Glomerular endothelial cell (primary cell): ENCODE measurements at regions not wholly inside any gene's neighbourhood (a gene's known extent, or its start where the extent isn't known, plus 50 kb on each side); places are given as distances from the start of the nearest gene placed in this dataset.

Experiments used
- DNase-seq: peaks from one replicate; pipeline ENCODE4 v3.0.0-alpha.2; 2011; ENCODE audit warnings: low read depth, low spot score; ENCODE audit errors: extremely low read depth

DNA sequence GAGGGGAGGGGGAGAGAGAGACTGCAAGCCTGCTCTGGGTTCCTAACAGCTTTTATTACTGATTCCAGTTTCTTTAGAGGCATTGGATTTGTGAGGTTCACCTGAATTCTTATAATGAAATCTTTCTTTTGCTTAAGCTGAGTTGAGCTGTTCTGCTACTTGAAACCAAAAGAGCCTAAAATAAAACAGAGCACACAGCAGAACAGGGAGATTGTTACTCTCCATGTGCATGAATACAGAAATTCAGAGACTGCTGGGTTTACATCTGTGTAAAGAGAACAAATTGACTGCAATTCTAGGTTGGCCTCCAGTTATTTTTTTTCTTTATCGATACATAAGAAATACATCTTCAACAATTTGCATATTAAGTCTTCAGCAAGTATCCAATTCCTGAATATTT lies 168.8 kb upstream of the NRIP1 start:
- DNase-seq, result no peak

DNA sequence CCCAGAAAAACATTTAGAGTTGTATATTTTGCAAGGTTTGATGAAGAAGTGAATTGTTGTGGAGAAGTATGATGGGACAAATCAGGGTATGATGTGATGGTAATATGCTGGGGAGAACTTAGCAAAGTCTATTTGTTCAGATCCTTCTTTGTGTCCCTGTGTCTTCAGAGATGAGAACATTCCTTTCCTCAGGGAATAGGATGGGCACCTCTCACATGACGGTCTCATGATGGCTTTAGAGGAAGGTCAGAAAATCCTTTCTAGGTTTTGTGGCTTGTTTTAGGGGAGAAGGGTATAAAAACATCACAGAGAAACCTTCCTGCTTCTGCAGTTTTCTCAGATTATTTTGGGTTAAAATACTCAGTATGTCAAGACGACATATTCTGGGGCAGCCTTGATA lies 171.3 kb upstream of the NRIP1 start:
- DNase-seq, result no peak

DNA sequence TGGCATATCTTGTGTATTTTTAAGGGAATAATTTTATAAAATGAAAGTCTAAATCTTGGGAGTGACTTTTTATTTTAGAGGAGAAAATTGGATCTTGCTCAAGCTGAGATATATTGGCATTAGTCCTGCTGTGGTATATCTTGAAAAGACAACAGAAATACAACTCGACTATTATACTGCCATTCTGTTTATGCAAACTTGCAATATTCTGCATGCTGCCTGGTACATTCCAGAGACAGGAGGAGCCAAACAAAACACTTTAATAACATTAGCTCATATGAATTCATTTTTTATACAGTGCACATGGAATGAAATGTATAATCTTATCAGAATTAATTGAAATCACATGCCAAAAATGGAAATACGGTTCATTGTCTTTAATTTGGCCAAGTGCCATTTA lies 176.0 kb upstream of the NRIP1 start:
- DNase-seq, result no peak

DNA sequence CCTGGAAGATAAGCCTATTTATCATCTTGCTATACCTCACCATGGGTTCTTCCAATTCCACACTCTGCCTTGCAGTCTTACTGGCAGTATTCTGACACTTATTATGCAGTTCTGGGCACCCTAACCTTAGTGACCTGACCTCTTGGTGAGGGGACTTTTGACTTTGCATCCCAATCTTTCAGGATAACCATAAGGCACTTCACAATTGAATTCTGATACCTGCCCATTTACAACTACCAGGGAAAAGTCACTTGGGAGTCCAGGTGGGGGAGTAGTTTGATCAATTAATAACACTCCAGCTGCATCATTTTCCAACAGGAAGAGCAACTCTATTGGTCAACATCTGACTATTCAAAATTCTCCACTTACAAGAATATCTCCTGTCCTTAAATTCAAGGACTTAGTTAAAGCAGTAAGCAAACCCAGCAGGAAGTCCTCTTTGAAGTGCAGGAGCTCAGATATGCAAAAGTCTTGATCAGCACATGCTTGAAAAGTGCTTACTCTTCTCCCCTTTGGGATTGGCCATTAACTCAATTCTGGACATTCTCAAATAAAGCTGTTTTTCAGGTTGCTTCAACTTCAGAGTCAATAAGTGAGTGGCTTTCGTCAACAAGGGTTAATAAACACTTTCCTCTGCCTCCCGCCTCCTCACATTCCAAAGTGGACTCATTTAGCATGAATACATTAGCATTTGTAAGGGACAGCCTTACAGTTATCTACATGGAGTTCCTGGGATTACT lies 177.4 kb upstream of the NRIP1 start:
- DNase-seq, result no peak

DNA sequence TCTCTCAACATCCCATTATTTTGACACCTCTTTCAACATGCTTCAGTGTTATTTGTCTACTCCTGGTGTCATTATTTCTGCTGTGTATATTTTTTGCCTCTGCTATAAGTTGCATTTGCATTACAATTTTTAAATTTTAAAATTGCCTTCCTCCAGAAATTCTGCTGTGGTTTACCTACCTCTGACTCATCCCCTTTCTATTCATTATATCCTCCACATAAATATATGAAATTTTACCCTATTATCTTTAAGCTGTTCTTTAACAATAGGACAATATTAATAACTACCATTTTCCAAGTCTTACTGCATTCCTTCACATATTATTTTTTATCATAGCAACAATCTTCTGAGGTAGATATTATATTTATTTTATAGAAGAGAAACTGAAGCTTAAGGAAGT lies 178.1 kb upstream of the NRIP1 start:
- no peak for DNase-seq

DNA sequence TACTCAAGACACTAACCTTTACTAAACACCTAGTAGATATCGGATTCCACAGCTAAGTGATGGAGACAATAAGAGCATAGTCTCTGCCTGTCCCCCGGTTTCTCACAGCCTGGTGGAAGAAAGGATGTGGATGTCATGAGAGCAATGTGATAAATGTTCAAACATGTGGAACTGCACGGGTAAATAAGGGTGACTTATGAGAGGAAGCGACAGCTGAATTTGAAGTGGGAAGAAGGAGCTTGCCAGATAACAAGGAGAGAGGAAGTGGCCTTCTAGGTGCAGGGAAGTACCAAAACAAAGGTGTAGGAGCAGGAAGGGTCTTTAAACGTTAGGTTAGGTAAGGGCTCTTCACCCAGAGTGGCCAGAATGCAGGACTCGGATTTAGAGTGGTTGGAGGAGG lies 178.6 kb upstream of the NRIP1 start:
- DNase-seq, result no peak

DNA sequence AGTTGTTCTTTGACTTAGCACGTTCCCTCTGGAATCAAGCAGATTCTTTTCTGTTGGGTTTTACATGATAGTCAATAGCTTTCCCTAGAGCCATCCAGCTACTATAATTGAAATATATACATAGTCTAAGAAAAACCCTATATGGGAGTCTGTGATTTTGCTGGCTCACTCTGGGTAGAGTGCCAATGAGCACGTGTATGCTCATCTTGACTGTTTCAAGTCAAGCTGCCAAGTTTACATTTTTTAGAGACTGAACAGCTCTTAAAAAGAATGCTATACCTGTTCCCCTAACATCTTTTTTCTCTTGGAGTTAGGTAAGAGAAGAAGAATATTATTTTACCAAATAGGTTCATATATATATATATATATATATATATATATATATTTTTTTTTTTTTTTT lies 182.8 kb upstream of the NRIP1 start:
- no peak for DNase-seq

DNA sequence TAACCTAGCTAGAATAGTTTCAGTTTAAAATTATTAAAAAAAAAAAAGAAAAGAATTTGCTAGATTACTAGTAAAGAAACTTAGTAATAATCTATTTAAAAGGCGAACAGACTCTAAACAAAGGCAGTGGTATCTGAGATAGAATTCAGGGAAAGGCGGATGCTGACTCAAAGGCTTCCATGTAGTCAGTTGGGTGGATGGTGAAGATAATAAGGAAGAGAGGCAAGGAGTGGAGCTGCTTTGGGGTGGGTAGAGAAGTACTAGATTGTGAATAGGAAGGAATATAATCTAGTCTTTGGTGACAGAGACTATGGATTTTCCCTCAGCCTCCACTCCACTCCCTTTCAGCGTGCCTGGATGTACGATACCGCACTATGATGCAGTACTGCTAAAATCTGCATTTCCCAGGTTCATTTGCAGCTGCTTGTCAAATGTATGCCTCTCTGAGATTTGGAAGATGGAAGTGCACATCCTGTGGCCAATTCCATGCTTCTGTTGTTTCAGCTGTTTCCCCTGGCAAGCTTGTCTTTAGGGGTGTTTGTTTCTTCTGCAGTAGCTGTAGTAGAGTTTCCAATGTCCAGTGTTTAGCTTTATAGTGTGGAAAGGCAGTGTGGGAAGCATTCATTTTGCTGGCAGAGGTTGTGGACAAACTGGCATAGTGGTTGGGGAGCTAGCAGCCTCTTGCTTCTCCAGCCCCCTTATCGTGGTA lies 184.6 kb upstream of the NRIP1 start:
- peak; percentile 4 for DNase-seq

DNA sequence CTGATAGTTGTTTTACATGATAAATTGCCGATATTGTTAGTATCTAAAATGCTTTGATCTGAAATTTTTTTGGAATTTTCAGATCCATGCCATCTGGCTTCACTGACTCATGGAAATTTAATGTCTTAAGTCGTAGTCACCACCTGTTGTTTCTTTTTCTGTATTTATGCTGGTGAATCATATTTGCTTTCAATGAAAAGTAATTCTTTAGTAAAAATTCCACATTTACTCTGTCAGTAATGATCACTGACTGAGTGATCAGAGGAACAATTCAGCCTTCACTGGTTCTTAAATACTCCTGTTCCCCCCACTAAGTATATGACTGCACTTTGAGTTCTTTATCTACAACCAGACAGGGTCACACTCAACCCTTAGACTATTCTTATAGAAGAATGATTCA lies 185.6 kb upstream of the NRIP1 start:
- DNase-seq, result no peak

DNA sequence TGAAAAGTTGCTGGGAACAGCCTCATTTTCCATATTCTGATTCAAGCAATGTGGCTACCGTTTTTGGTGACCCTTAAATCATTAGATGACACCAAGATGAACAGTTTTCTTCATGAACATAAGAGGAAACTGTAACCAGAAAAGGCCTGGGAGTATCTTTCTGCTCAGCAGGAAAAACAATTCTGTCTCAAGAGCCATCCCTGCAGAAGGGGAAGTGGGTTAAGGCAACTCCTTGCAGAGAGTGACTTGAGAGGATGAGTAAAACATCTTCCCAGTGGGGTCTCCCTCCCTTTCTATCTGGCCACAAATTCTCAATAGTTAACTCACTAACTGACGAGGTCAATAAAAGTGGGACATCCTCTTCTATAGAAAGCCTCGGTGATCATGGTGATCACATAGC lies 187.6 kb upstream of the NRIP1 start:
- no peak for DNase-seq

DNA sequence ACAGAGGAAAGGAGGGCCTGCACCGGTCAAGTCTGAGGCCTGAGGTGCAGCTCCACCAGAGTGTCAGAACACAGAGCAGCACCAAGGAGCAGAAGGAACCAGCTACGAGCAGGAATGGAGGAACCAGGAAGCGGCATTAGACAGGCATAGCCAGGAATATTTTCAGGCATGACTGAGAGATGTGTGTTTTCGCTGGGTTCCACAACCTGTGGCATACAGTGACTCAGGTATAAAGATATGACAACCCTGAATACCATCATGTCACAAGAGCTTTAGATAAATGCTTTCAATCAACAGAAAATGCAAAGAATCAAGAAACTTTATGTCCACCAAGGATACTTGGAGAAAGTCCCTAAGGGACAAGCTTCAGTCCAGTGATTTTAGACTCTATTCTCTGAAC lies 189.3 kb upstream of the NRIP1 start:
- no peak for DNase-seq

DNA sequence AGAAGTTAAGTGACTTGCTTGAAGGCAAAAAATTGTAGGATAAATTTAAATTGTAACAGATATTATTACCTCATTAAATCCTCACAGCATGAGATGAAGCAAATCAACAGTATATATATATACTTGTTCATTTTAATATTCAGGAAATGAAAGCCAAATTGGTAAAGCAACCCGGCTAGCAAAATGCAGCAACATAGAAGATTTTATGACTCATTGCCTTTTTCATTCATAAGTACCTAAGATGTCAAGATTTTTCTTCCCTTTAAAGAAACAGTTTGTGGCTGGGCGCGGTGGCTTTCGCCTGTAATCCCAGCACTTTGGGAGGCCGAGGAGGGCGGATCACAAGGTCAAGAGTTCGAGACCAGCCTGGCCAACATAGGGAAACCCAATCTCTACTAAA lies 190.5 kb upstream of the NRIP1 start:
- no peak for DNase-seq

DNA sequence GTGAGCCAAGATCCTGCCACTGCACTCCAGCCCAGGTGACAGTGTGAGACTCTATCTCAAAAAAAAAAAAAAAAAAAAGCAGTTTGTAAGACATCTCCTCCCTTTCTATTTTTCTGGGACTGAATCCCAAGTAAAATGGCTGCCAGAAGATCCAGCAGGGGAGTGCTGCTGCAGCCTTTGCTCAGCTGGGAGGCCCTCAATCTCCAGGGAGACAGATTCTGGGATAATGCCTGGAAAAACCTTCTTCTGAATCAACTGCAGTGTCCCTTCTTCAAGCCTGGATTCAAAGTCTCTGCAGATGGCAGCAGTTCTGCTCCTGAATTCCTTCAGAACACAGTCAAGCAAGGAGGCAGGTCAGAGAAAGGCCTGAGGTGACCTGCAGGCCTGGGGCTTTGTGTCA lies 191.0 kb upstream of the NRIP1 start:
- DNase-seq, result no peak

DNA sequence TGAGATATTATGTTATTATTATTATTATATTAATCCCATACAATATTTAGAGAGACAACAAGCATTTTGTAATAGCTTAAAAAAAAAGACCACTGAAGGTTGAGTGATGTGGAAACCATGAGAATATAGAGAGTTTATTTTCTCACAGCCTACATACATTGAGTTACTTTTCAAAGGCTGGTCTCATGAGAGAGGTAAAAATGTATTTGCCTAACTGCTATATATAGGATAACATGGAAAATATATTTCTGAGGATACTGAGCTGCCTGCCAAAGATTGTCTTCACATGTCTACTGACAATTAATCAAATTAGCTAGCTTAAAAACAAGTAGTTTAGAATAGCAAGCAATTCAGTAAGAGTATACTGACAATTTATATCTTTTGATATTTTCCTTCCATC lies 192.2 kb upstream of the NRIP1 start:
- DNase-seq, result no peak

DNA sequence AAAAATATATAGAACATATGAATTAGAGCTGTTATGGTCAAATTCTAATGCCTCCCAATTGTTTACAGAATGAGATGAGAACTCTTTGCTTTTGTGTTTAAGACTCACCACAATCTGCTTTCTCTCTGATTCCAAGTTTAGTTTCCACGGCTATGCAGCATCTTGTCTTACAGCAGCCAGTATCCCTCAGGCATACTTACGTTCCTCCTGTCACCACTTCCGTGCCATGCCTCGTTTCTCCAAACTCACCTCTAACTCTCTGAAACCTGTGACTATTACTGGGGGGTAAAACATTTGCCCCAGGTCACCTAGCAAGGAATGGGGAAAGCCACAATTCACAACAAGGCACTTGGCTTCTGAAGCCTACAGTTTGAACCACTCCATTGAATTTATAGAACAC lies 192.8 kb upstream of the NRIP1 start:
- DNase-seq, result no peak

DNA sequence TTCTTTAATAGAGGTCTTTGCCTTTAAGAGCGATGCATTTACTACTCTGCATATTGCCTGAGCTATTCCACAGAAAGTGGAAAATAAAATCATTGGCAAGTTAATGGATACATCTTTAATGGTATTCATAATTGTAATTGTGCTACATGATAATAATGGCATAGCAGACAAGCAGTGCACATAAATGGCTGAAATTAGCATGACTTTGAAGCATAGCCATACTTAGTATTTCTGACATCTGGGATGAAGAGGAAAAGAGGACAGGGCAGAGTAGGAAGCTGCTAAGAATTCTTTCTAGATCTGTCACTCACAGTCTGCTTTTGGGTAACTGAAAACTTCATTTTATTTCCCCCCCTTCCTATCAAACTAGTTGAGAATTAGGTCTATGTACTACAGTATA lies 195.0 kb upstream of the NRIP1 start:
- no peak for DNase-seq

DNA sequence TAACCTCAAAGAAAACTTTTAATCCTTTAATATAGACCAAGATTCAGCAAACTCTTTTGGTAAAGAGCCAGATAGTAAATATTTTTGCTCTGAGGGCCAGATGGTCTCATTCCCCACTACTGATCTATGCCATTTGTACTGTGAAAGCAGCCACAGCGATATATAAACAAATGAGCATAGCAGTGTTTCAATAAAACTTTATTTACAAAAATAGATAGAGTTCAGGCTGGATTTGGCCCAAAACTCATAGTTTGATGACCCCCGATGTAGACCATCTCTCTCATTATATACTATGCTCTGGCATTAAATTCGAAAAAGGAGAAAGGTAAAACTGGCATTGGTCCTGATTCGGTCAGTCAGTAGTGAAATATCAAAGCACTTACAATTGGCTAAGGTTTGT lies 195.8 kb upstream of the NRIP1 start:
- no peak for DNase-seq

DNA sequence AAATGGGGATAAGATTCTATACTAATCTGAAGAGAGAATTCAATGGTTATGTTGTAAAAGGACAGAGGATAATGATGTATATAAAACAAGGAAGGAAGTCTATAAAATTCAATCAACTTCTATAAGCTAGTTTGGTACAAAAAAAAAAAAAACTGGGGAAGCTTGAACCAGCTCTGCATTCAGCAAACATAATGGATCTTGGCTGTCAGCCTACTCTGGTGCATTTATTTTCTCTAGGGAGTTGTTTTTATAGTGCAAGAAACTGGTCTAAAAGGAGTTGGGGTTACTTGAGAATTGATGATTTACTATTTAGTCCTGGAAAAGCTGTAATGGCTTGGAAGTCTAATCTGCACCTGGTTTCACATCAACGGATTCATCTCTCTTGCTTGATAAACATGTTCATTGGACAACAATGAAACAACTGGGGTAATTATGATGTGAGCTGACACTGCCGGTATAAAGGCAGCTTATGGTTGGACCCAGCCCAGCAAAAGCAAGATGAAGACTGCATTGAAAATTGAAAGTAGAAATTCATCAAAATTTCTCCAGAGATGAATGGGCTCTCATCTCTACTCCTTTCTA lies 199.4 kb upstream of the NRIP1 start:
- no peak for DNase-seq

DNA sequence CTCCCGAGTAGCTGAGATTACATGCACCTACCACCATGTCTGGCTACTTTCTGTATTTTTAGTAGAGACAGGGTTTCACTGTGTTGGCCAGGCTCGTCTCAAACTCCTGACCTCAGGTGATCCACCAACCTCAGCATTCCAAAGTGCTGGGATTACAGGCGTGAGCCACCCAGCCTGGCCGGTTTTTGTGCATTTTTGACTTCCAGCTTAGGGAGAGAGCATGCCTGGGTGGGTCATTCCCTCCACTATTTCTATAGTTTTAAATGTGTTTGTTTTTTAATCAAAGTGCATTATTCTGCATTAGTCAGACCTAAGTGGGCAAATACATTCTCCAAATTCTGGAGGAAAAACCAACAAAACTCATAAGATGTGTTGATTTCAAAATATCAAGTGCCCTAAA lies 207.4 kb upstream of the NRIP1 start:
- no peak for DNase-seq

DNA sequence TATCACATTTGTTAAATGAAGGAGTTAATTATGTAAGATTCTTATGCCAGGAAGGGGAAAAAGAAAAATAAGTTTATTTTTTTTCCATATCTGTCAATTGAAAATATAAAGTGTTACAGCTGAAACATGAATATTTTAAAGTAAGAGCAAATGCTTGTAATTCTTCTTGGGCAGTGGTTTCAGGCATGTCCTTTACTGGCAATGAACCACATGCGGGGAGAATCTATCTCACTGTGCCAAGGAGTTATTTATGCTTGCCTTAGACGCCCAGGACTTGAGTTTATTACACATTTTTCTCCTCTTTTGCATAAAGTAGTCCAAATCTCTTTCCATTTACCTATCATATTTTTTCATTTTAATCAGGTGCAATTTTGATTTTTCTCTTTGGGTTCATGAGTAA lies 207.8 kb upstream of the NRIP1 start:
- DNase-seq, result no peak

DNA sequence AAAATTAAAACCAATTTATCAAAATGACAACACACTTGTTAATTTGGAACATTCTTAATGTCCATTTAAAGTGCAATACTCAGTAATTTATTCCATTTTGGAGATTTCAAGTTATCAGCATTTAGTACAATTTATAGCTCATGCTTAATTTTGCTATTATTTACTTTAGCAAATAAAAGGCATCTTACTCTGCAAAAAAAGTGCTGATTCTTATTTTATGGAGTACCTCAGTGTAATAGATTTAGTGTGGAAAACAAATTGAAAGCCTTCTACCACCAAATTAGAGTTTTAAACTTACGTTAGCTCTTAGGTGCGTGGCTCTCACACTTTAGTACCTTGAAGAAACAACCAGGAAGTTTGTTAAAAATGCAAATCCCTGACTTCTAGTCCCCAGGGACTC lies 208.4 kb upstream of the NRIP1 start:
- DNase-seq, result no peak

DNA sequence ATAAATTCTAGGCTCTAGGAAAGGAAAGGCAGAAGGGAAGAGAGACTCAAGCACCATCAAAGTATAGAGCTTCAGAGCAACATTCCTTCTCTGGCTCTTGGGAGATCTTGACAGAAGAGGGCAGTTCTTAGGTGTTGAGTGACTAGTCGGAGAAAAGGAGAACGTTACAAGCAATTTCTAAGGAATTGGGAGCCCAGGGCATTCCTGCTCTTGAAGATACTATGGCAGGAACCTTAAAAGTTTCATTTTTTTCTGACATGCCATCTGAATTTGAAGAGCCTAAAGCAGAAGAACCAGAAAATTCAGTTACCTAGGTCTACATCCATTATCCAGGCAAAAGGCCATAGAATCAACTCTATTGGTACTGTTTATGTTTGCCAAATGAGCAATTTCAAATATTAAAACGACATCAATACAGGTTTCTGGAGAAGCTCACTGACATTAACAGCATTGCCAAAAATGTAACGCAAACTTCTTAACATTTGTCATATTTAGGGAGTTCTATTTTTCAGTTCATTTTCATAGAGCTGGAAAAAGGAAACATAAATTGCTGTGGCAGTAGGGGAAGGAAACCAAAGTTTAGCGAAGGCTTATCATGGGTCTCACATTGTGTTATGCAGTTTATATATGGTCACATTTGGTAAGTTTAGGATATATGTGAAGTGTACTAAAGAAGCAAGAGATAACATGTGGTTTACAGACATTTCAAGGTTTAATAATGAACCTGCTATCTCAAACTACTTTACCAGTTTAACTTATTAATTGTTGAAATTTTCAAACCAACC lies 210.1 kb upstream of the NRIP1 start:
- DNase-seq, result no peak
